Omental fat pad (tissue), 3 donors: ENCODE measurements at regions not wholly inside any gene's neighbourhood (a gene's known extent, or its start where the extent isn't known, plus 50 kb on each side); places are given as distances from the start of the nearest gene placed in this dataset.

Experiments
- ATAC-seq: fragments of 150-250 bp; one replicate; pipeline ENCODE4 v1.9.1; 2016; ENCODE audit warnings: mild to moderate bottlenecking, moderate library complexity; ENCODE audit not compliant: low FRiP score
- DNase-seq: peaks from one replicate; pipeline ENCODE4 v3.0.0-alpha.2; 2019; ENCODE audit warnings: low spot score
- CTCF ChIP-seq, 3 donors: fragments of 450-650 bp; IDR thresholded peaks; one replicate each; pipeline ENCODE4 v1.5.1; 2016 to 2017; ENCODE audit warnings: antibody characterized with exemption in 3 of 3, mild to moderate bottlenecking in 3 of 3, moderate library complexity in 2 of 3

GRCh38 chr3:64827019-64827418 is 139.2 kb upstream of the ADAMTS9 start:
- TF ChIP-seq CTCF (IDR thresholded peaks at IDR 0.05), result no peak
- ATAC-seq (no peak), DNase-seq (no peak)

- no peak for TF ChIP-seq CTCF (IDR thresholded peaks at IDR 0.05)
- no peak for DNase-seq
- no peak for ATAC-seq
Observed at GRCh38 chr3:64825404-64826120, 137.8 kb upstream of the ADAMTS9 start.

- ATAC-seq, result peak; percentile 87
- no peak for DNase-seq
- TF ChIP-seq CTCF (IDR thresholded peaks at IDR 0.05), result no peak
Observed at GRCh38 chr3:64824394-64824909, 136.7 kb upstream of the ADAMTS9 start.

- ATAC-seq (no peak), DNase-seq (no peak)
- no peak for TF ChIP-seq CTCF (IDR thresholded peaks at IDR 0.05)
Observed at GRCh38 chr3:64818196-64818595, 130.4 kb upstream of the ADAMTS9 start.

GRCh38 chr3:64816355-64816754 is 128.6 kb upstream of the ADAMTS9 start:
- ATAC-seq (no peak), DNase-seq (no peak)
- no peak for TF ChIP-seq CTCF (IDR thresholded peaks at IDR 0.05)

GRCh38 chr3:64815789-64816188 is 128.0 kb upstream of the ADAMTS9 start:
- no peak for TF ChIP-seq CTCF (IDR thresholded peaks at IDR 0.05)
- DNase-seq (no peak), ATAC-seq (no peak)

GRCh38 chr3:64815195-64815631 is 127.4 kb upstream of the ADAMTS9 start:
- ATAC-seq (peak; percentile 75), DNase-seq (no peak)
- no peak for TF ChIP-seq CTCF (IDR thresholded peaks at IDR 0.05)
